Nephron progenitor cell (in vitro differentiated cells): ENCODE measurements at regions not wholly inside any gene's neighbourhood (a gene's known extent, or its start where the extent isn't known, plus 50 kb on each side); places are given as distances from the start of the nearest gene placed in this dataset.
"Not testable (repeated sequence)": the region's sequence is repeated elsewhere in the genome, so short reads cannot be mapped to it uniquely, and the experiment has no call there.

Experiments used
- DNase-seq: peaks from one replicate; pipeline ENCODE4 v3.0.0; 2021
- H3K27ac Mint-ChIP-seq: 2 replicates; pipeline ENCODE4 v1.8.0; 2021; ENCODE audit warnings: mild to moderate bottlenecking, moderate library complexity, mixed read lengths
- H3K27me3 Mint-ChIP-seq: 2 replicates; pipeline ENCODE4 v1.8.0; 2021; ENCODE audit warnings: mild to moderate bottlenecking, low read depth, mixed read lengths; ENCODE audit not compliant: poor library complexity
- H3K36me3 Mint-ChIP-seq: 2 replicates; pipeline ENCODE4 v1.8.0; 2021; ENCODE audit warnings: low read depth, mixed read lengths
- H3K4me1 Mint-ChIP-seq: 2 replicates; pipeline ENCODE4 v1.8.0; 2021; ENCODE audit warnings: mixed read lengths
- H3K4me3 Mint-ChIP-seq: 2 replicates; pipeline ENCODE4 v1.8.0; 2021; ENCODE audit warnings: mild to moderate bottlenecking, moderate library complexity, mixed read lengths
- H3K9me3 Mint-ChIP-seq: 2 replicates; pipeline ENCODE4 v1.8.0; 2021; ENCODE audit warnings: mild to moderate bottlenecking, moderate library complexity, mixed read lengths
- TF ChIP-seq, protein P1 (sequence below): fragments of 200-600 bp; sonication (generic); IDR thresholded peaks from 2 replicates; pipeline ENCODE4 v1.5.0; 2021; ENCODE audit warnings: antibody characterized with exemption

DNA sequence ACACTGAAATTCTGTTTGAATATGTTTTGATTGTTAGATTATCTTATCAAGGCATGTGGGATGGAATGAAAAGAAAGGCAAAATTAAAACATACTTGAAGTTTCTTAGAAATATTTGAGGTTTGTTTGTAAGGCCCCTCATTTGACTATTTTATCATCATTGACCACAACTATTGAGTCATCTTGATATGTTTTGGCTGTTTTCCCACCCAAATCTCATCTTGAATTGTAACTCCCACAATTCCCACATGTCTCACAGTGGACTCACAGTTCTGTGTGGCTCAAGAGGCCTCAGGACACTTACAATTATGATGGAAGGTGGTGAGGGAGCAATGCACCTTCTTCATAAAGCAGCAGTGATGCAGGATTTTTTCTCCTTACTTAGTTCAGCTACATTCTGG is 917.1 kb downstream of the PLOD2 start:
- Mint-ChIP-seq H3K4me3 (no peak overlapping the region), H3K27ac (no peak overlapping the region), H3K27me3 (no peaks in the 10 kb centered on the region), H3K4me1 (no peaks in the 10 kb centered on the region), H3K36me3 (peaks cover 7% of the 10 kb centered on the region), H3K9me3 (peaks cover 16% of the 10 kb centered on the region)
- TF ChIP-seq, protein P1, sequence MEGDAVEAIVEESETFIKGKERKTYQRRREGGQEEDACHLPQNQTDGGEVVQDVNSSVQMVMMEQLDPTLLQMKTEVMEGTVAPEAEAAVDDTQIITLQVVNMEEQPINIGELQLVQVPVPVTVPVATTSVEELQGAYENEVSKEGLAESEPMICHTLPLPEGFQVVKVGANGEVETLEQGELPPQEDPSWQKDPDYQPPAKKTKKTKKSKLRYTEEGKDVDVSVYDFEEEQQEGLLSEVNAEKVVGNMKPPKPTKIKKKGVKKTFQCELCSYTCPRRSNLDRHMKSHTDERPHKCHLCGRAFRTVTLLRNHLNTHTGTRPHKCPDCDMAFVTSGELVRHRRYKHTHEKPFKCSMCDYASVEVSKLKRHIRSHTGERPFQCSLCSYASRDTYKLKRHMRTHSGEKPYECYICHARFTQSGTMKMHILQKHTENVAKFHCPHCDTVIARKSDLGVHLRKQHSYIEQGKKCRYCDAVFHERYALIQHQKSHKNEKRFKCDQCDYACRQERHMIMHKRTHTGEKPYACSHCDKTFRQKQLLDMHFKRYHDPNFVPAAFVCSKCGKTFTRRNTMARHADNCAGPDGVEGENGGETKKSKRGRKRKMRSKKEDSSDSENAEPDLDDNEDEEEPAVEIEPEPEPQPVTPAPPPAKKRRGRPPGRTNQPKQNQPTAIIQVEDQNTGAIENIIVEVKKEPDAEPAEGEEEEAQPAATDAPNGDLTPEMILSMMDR, result no peak
- DNase-seq, result no peak

DNA sequence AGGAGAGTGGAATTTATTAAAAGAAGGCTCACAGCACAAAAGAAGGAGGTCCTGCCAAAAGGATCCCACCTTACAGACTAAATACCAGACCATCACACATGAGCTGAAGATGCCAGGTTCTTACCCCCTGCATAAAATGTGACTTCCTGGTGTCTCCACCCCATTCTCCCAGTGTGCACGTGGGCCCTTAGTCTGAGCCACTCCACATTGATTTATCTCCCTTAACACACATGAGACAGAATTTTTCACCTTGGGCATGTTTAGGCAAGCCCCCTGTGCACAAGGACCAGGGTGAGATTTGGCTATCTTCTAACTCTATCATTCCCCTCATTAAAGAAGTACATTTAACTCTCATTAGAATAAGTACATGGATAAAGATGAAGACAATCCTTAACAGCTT is 916.7 kb downstream of the PLOD2 start:
- Mint-ChIP-seq H3K36me3 (peaks cover 9% of the 10 kb centered on the region), H3K27me3 (no peaks in the 10 kb centered on the region), H3K9me3 (peaks cover 20% of the 10 kb centered on the region), H3K4me1 (no peaks in the 10 kb centered on the region), H3K4me3 (no peak overlapping the region), H3K27ac (peak overlapping the region; percentile 67)
- DNase-seq, result no peak
- TF ChIP-seq, protein P1, result no peak

DNA sequence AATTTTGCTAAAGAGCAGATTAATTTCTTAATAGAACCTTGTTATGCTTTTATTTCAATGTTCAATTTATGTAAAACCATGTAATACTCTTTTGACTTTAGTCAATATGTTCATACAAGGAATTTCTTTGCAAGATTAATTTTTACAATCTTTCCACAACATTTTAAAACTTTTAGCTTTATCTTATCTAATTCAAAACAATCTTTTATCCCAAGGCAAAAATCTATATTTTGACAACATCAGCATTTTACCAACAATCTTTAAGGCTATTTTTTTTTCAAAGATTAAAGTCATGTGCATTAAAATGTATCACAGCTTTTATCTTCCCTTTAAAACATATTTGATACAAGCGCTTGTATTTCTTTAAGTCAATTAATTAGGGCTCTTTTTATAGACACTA is 914.7 kb downstream of the PLOD2 start:
- Mint-ChIP-seq H3K4me1 (no peaks in the 10 kb centered on the region), H3K27me3 (no peaks in the 10 kb centered on the region), H3K9me3 (peaks cover 31% of the 10 kb centered on the region), H3K27ac (no peak overlapping the region), H3K36me3 (peaks cover 13% of the 10 kb centered on the region), H3K4me3 (no peak overlapping the region)
- TF ChIP-seq, protein P1, result no peak
- DNase-seq, result no peak

DNA sequence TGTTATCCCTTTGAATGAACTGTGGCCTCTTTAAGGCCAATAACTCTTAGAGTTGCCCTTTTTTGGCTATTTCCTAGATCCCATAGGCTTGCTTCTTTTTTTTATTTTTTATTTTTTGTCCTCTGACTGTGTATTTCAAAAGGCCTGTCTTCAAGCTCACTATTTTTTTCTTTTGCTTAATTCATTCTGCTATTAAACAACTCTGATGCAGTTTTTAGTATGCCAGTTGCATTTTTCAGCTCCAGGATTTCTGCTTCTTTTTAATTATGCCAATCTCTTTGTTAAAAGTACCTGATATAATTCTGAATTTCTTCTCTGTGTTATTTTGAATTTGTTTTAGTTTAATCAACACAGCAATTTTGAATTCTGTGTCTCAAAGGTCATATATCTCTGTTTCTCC is 912.1 kb downstream of the PLOD2 start:
- H3K27me3 Mint-ChIP-seq, result no peaks in the 10 kb centered on the region
- no peak for DNase-seq

DNA sequence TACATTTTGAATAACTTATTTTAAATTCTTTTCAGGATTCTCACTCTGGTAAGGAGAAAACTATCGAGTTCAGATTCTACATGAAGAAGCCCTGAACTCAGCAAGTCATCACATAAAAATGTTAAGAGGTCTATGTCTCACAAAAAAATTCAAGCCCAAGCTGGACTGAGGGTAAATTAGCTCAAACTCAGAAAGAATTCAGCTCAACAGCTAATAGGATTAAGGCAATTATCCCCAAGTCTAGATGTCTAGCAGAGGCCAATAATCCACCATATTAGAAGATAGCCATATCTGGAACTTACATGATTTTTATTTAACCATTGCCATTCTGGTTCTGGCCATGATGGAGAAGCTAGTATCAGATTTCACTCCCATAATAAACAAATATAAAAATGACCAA is 909.7 kb downstream of the PLOD2 start:
- no peaks in the 10 kb centered on the region for H3K4me1 Mint-ChIP-seq
- H3K9me3 Mint-ChIP-seq, result peaks cover 39% of the 10 kb centered on the region
- peaks cover 13% of the 10 kb centered on the region for H3K36me3 Mint-ChIP-seq
- H3K27me3 Mint-ChIP-seq, result no peaks in the 10 kb centered on the region
- DNase-seq, result no peak
- TF ChIP-seq, protein P1, result no peak
- H3K4me3 Mint-ChIP-seq, result no peak overlapping the region
- H3K27ac Mint-ChIP-seq, result no peak overlapping the region

More for the DNA sequence above, 912.1 kb downstream of the PLOD2 start:
- Mint-ChIP-seq H3K27ac (no peak overlapping the region), H3K4me1 (no peaks in the 10 kb centered on the region), H3K4me3 (no peak overlapping the region), H3K9me3 (peaks cover 39% of the 10 kb centered on the region), H3K36me3 (peaks cover 13% of the 10 kb centered on the region)
- TF ChIP-seq, protein P1, result no peak

DNA sequence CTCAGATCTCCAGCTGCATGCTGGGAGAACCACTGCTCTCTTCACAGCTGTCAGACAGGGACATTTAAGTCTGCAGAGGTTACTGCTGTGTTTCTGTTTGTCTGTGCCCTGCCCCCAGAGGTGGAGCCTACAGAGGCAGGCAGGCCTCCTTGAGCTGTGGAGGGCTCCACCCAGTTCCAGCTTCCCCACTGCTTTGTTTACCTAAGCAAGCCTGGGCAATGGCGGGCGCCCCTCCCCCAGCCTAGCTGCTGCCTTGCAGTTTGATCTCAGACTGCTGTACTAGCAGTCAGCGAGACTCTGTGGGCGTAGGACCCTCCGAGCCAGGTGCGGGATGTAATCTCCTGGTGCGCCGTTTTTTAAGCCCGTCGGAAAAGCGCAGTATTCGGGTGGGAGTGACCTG is 903.0 kb downstream of the PLOD2 start:
- H3K27ac Mint-ChIP-seq, H3K36me3 Mint-ChIP-seq, H3K4me1 Mint-ChIP-seq, H3K27me3 Mint-ChIP-seq, H3K4me3 Mint-ChIP-seq: not testable (repeated sequence)
- H3K9me3 Mint-ChIP-seq, result peaks cover 13% of the 10 kb centered on the region
- peak; percentile 11 for DNase-seq
